ENCODE measurements at regions not wholly inside any gene's neighbourhood (a gene's known extent, or its start where the extent isn't known, plus 50 kb on each side); places are given as distances from the start of the nearest gene placed in this dataset.
A peak's percentile ranks its signal among the peaks of the same experiment; 100 is the strongest.
"Not testable (repeated sequence)": the region's sequence is repeated elsewhere in the genome, so short reads cannot be mapped to it uniquely, and the experiment has no call there.

GRCh38 chrX:5681159-5681558 lies 547.5 kb downstream of the NLGN4X start:
- DNase-seq (ENCODE audit: low spot score): no peak
- Histone ChIP-seq H3K9me3 (ENCODE audit: control insufficient read depth in 4 of 4, low read length in 3 of 4) (no peaks in the 10 kb centered on the region), H3K27ac (ENCODE audit: low read depth in 1 of 2, low read length in 2 of 2) (no peak overlapping the region), H3K9ac (ENCODE audit: low read depth in 1 of 2, low read length in 2 of 2) (no peak overlapping the region), H3K4me3 (ENCODE audit: low read depth in 1 of 3, low read length in 3 of 3) (no peak overlapping the region), H3K4me1 (ENCODE audit: control insufficient read depth in 4 of 4, insufficient read depth in 4 of 4, low read length in 3 of 4) (no peaks in the 10 kb centered on the region), H3K36me3 (ENCODE audit: control insufficient read depth in 4 of 4, insufficient read depth in 3 of 4, low read depth in 1 of 4, low read length in 3 of 4) (no peaks in the 10 kb centered on the region), H3K27me3 (ENCODE audit: control insufficient read depth in 4 of 4, insufficient read depth in 4 of 4, low read length in 3 of 4) (no peaks in the 10 kb centered on the region)
- TF ChIP-seq CTCF (IDR thresholded peaks at IDR 0.05; ENCODE audit: low read depth, low read length, missing input control) (no peak), RAD21 (IDR thresholded peaks at IDR 0.05) (peak in 1 of 2 donors; percentile 23)
- WGBS: 42% methylated on average over 3 of the region's 3 CpGs

GRCh38 chrX:5674036-5674435 lies 554.6 kb downstream of the NLGN4X start:
- Histone ChIP-seq H3K27ac (ENCODE audit: low read depth in 1 of 2, low read length in 2 of 2) (no peak overlapping the region), H3K4me3 (ENCODE audit: low read depth in 1 of 3, low read length in 3 of 3) (no peak overlapping the region), H3K27me3 (ENCODE audit: control insufficient read depth in 4 of 4, insufficient read depth in 4 of 4, low read length in 3 of 4) (no peaks in the 10 kb centered on the region), H3K9ac (ENCODE audit: low read depth in 1 of 2, low read length in 2 of 2) (no peak overlapping the region), H3K9me3 (ENCODE audit: control insufficient read depth in 4 of 4, low read length in 3 of 4) (peaks cover 0 to 2% (median 1%) of the 10 kb centered on the region in 4 donors), H3K4me1 (ENCODE audit: control insufficient read depth in 4 of 4, insufficient read depth in 4 of 4, low read length in 3 of 4) (no peaks in the 10 kb centered on the region), H3K36me3 (ENCODE audit: control insufficient read depth in 4 of 4, insufficient read depth in 3 of 4, low read depth in 1 of 4, low read length in 3 of 4) (no peaks in the 10 kb centered on the region)
- TF ChIP-seq EGR1 (IDR thresholded peaks at IDR 0.05; ENCODE audit: low read depth in 2 of 2): no peak
- no peak for TF ChIP-seq HNF4A (conservative IDR thresholded peaks at IDR 0.05)
- TF ChIP-seq MAX (IDR thresholded peaks at IDR 0.05): no peak
- TF ChIP-seq NR2F2 (IDR thresholded peaks at IDR 0.05): no peak
- no peak for DNase-seq (ENCODE audit: low spot score)
- WGBS: 74% methylated on average over 3 of the region's 3 CpGs

GRCh38 chrX:5672099-5672498 lies 556.6 kb downstream of the NLGN4X start:
- no peak overlapping the region for H3K27ac ChIP-seq (ENCODE audit: low read depth in 1 of 2, low read length in 2 of 2)
- no peaks in the 10 kb centered on the region for H3K36me3 ChIP-seq (ENCODE audit: control insufficient read depth in 4 of 4, insufficient read depth in 3 of 4, low read depth in 1 of 4, low read length in 3 of 4)
- no peak overlapping the region for H3K4me3 ChIP-seq (ENCODE audit: low read depth in 1 of 3, low read length in 3 of 3)
- peaks cover 0 to 3% (median 1%) of the 10 kb centered on the region in 4 donors for H3K9me3 ChIP-seq (ENCODE audit: control insufficient read depth in 4 of 4, low read length in 3 of 4)
- 41% methylated on average over 2 of the region's 2 CpGs for WGBS
- TF ChIP-seq TAF1 (conservative IDR thresholded peaks at IDR 0.05) (no peak), ZBTB33 (IDR thresholded peaks at IDR 0.05) (no peak), FOXA1 (IDR thresholded peaks at IDR 0.05) (no peak), YY1 (IDR thresholded peaks at IDR 0.05) (no peak), GABPA (IDR thresholded peaks at IDR 0.05 in 1 of 2, conservative IDR thresholded peaks at IDR 0.05 in 1 of 2) (no peak)
- no peak for DNase-seq (ENCODE audit: low spot score)
- no peak overlapping the region for H3K9ac ChIP-seq (ENCODE audit: low read depth in 1 of 2, low read length in 2 of 2)
- no peaks in the 10 kb centered on the region for H3K27me3 ChIP-seq (ENCODE audit: control insufficient read depth in 4 of 4, insufficient read depth in 4 of 4, low read length in 3 of 4)
- no peaks in the 10 kb centered on the region for H3K4me1 ChIP-seq (ENCODE audit: control insufficient read depth in 4 of 4, insufficient read depth in 4 of 4, low read length in 3 of 4)

- H3K27ac ChIP-seq (ENCODE audit: low read depth in 1 of 2, low read length in 2 of 2); H3K9me3 ChIP-seq (ENCODE audit: control insufficient read depth in 4 of 4, low read length in 3 of 4); H3K27me3 ChIP-seq (ENCODE audit: control insufficient read depth in 4 of 4, insufficient read depth in 4 of 4, low read length in 3 of 4); H3K9ac ChIP-seq (ENCODE audit: low read depth in 1 of 2, low read length in 2 of 2); H3K36me3 ChIP-seq (ENCODE audit: control insufficient read depth in 4 of 4, insufficient read depth in 3 of 4, low read depth in 1 of 4, low read length in 3 of 4); DNase-seq (ENCODE audit: low spot score); H3K4me3 ChIP-seq (ENCODE audit: low read depth in 1 of 3, low read length in 3 of 3); H3K4me1 ChIP-seq (ENCODE audit: control insufficient read depth in 4 of 4, insufficient read depth in 4 of 4, low read length in 3 of 4): not testable (repeated sequence)
- 85% methylated on average over 4 of the region's 4 CpGs for WGBS
Measured at GRCh38 chrX:5666689-5667088, 562.0 kb downstream of the NLGN4X start.

All from liver (tissue), 8 donors.